ENCODE measurements at regions not wholly inside any gene's neighbourhood (a gene's known extent, or its start where the extent isn't known, plus 50 kb on each side); places are given as distances from the start of the nearest gene placed in this dataset.

DNA sequence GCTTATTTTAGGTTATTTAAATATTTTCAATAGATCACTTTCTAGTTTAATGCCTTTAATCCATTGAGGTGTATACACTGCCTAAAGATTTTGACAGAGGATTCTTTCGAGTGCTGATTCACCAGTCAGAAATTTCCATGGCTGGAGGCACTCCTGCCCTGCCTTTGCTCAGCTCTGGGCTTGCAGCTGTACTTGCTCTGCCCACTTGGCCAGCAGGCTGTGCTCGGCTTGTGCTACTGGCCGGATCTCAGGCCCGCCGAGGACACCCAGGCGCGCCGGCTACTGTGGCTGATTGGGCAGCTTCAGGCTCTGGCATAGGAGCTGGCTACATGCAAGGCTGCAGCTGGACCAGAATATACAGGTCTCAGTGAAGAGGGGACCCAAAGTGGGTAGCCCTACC, 675.1 kb upstream of the MMS22L start:
- H4K20me1 ChIP-seq (replicated peaks in 1 of 2; ENCODE audit: control insufficient read depth in 1 of 2, insufficient read depth in 2 of 2, low read length in 2 of 2): no peaks in the 10 kb centered on the region
- H3K4ac ChIP-seq (replicated peaks; ENCODE audit: insufficient read length, low read depth, low read length): no peak overlapping the region
- H3K18ac ChIP-seq (ENCODE audit: extremely low read depth, low read length): 0 out of 2 replicates have a peak overlapping the region, but pooled peaks have one; percentile 3
- no peaks in the 10 kb centered on the region for H3K27me3 ChIP-seq (replicated peaks in 1 of 4; ENCODE audit: control insufficient read depth in 3 of 4, extremely low read depth in 1 of 4, insufficient read depth in 3 of 4, low read length in 3 of 4)
- H3K79me1 ChIP-seq (ENCODE audit: low read depth, low read length): no peaks in the 10 kb centered on the region
- H3K36me3 ChIP-seq (ENCODE audit: control insufficient read depth in 2 of 4, insufficient read depth in 4 of 4, low read length in 3 of 4): no peaks in the 10 kb centered on the region
- no peak overlapping the region for H3K4me3 ChIP-seq (ENCODE audit: extremely low read depth in 1 of 4, insufficient read depth in 2 of 4, low read depth in 3 of 4, low read length in 4 of 4)
- no peak overlapping the region for H2BK20ac ChIP-seq (ENCODE audit: low read length)
- ChIA-PET CTCF (ENCODE audit: partially characterized antibody) (interaction anchor here (0.5 to 1.5 kb wide), 5 partner anchors 9 to 1278 kb away, joined by 3 to 5 read pairs (median 3); no protein-coding TSS in a partner anchor), POLR2A (ENCODE audit: partially characterized antibody) (no interaction called here)
- no peak overlapping the region for H3K23ac ChIP-seq (ENCODE audit: insufficient read length)
- FAIRE-seq (no peak), DNase-seq (ENCODE audit: low read depth in 1 of 2, low spot score in 2 of 2) (peak; percentile 46 to 57)
- H2BK15ac ChIP-seq (ENCODE audit: low read length): no peak overlapping the region
- no peak overlapping the region for H3K4me2 ChIP-seq (ENCODE audit: insufficient read depth in 1 of 2, low read depth in 2 of 2, low read length in 2 of 2)
- H3K14ac ChIP-seq (ENCODE audit: insufficient read length): no peak overlapping the region
- no peaks in the 10 kb centered on the region for H3K79me2 ChIP-seq (ENCODE audit: control insufficient read depth in 1 of 2, insufficient read depth in 2 of 2, low read length in 2 of 2)
- H3K4me1 ChIP-seq (replicated peaks in 1 of 4; ENCODE audit: control insufficient read depth in 3 of 4, insufficient read depth in 4 of 4, low read length in 3 of 4): no peaks in the 10 kb centered on the region
- no peak overlapping the region for H4K8ac ChIP-seq (ENCODE audit: extremely low read depth, insufficient read depth, low read length)
- H3K27ac ChIP-seq (ENCODE audit: low read depth, low read length): no peak overlapping the region
- H3K9ac ChIP-seq (replicated peaks in 1 of 4; ENCODE audit: extremely low read depth in 1 of 4, low read depth in 3 of 4, low read length in 3 of 4): no peak overlapping the region
- H2BK12ac ChIP-seq (ENCODE audit: low read depth, low read length): no peak overlapping the region; the same call in 1 of the 2 replicates
- H2AK5ac ChIP-seq (ENCODE audit: low read depth, low read length): no peak overlapping the region
- no peaks in the 10 kb centered on the region for H3K9me3 ChIP-seq (ENCODE audit: insufficient read depth in 2 of 2, low read depth in 1 of 2, low read length in 1 of 2)
- 85% methylated on average over 8 of the region's 8 CpGs; no CpG with 5 or more reads in 1 of the 2 experiments for WGBS, 2 experiments (ENCODE audit: extremely low coverage in 1 of 2, insufficient coverage in 1 of 2, insufficient read length in 1 of 2, insufficient replicate concordance in 2 of 2, low coverage in 1 of 2, low lambda C conversion rate in 2 of 2, missing lambda C conversion rate in 1 of 2)
- no peak overlapping the region for H2BK120ac ChIP-seq (replicated peaks; ENCODE audit: low read depth, low read length)
- H4K91ac ChIP-seq (replicated peaks; ENCODE audit: insufficient read length, low read length): no peak overlapping the region
- H2BK5ac ChIP-seq (ENCODE audit: low read depth, low read length): no peak overlapping the region
- H2AFZ ChIP-seq (ENCODE audit: low read length): peak overlapping the region; percentile 15; the same call in 1 of the 2 replicates
- H3K23me2 ChIP-seq (ENCODE audit: low read depth, low read length): no peaks in the 10 kb centered on the region; the same call in 1 of the 2 replicates
- H3K56ac ChIP-seq (replicated peaks; ENCODE audit: insufficient read length, low read depth, low read length): no peak overlapping the region
- H4K5ac ChIP-seq (ENCODE audit: insufficient read length, low read depth, low read length): no peak overlapping the region
- TF ChIP-seq RXRA (IDR thresholded peaks at IDR 0.05; ENCODE audit: insufficient read depth, low read depth, low read length): no peak
- TF ChIP-seq RAD21 (IDR thresholded peaks at IDR 0.05 in 1 of 2, conservative IDR thresholded peaks at IDR 0.05 in 1 of 2; ENCODE audit: low read depth in 2 of 2, low read length in 2 of 2): peak; percentile 28 to 59; a peak in 3 of 4 replicates
